GM21515 (cell line): ENCODE measurements at regions not wholly inside any gene's neighbourhood (a gene's known extent, or its start where the extent isn't known, plus 50 kb on each side); places are given as distances from the start of the nearest gene placed in this dataset.
"Not testable (repeated sequence)": the region's sequence is repeated elsewhere in the genome, so short reads cannot be mapped to it uniquely, and the experiment has no call there.

Experiments used
- ATAC-seq: cut with Tn5 transposase; IDR thresholded peaks from one replicate; pipeline ENCODE4 v1.9.1; 2021; ENCODE audit not compliant: unreplicated experiment

DNA sequence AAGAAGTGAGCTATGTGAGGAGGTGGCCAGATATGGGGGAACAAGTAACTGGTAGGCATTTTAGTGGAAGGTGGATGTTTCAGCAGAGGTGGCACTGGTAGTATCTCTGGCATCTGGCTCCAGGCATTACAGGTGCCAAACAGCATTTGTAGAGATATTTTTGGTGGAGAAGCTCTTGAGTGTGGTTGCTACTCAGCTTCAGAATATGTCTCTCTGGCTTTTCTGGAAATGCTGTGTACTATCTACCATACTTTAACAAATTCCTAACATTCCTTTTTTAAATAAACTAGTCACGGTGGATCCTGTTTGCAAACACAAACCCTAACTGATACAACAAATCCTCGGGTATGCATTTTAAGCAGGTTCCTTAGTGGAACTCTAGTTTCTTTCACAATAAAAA lies 128.0 kb downstream of the BARX2 start:
- no peak for ATAC-seq

DNA sequence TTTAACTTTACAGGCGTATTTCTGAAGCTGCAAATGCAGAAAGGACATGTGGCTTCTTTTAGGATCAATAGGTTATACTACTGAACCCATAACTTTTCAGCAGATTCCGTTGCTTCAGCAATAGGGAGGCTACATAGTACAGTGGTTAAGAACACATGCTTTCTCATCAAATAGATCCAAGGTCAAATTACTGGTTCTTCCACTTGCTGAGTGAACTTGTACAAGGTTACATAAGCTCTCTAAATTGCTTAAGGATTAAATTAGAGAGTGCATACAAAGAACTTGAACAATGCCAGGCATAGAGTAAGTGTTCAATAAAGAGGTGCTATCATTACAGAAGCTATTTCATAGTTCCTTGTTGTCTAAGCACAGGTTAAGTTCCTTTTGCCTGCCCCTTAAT lies 129.6 kb downstream of the BARX2 start:
- no peak for ATAC-seq

DNA sequence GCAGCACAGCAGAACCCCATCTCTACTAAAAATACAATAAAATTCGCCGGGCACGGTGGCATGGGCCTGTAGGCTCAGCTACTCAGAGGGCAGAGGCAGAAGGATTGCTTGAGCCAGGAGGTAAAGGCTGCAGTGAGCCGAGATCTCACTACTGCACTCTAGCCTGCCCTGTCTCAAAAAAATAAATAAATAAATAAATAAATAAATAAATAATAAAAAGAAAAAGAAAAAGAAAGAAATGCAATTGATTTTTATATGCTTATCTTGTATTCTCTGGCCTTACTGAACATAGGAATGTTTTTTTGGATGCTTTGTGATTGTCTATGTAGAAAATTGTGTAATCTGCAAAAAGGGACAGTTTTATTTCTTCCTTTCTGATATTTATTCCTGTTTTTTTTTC lies 132.5 kb downstream of the BARX2 start:
- no peak for ATAC-seq

DNA sequence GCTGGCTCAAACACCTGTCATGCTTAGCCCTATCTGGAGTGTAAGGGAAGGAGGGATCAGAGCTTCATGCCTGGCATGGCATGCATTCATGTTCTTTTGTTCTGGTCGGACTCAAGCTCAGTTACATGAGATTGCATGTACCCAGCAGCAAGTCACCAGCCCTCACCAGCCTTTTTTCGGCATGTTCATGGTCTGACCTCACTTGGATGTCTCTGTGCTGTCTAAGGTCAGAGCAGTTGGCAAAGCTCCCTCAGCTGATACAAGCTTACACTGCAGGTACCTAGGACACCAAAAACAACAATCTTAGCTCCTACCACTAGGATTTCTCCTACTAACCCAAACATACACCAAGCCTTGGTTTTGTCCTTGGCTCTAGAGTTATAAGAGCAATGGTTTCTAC lies 152.6 kb downstream of the BARX2 start:
- ATAC-seq = no peak

DNA sequence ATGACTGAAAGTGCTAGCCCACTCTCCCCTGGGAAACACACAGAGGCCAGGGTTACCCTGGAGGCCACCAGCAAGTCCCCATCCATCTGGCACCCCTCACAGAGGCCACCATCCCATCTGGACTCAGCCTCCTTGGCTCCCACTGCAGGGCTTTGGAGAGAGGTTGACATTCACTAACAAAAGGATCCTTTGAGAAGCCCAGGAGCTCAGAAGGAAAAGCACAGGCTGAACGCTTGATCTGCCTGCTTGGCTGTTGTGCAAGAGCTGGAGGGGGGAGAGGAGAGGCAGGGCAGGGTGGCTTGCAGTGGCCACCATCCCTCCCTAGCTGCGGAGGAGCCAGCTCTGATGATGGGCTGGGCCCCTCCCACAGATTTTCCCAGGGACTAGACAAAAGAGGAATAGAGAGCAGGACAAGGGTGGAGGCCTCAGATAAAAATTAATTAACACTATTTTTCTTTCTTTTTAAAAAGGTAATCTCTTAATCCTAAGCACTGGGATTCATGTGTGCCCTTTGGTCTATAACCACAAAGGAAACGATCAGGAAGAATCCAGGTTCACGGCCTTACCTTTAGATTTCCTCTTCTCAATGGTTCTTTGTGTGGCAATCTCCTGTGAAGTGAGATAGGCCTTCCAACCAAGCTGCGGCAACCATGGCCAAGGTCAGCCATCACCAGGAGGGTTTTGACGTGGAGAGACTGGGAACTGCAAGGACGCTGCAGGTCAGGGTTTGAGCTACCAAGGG lies 154.7 kb downstream of the BARX2 start:
- ATAC-seq = no peak

- ATAC-seq = no peak
These were observed 157.7 kb downstream of the BARX2 start for GRCh38 chr11:129533395-129533794.

- no peak for ATAC-seq
These were observed 160.7 kb downstream of the BARX2 start for GRCh38 chr11:129536338-129536737.

DNA sequence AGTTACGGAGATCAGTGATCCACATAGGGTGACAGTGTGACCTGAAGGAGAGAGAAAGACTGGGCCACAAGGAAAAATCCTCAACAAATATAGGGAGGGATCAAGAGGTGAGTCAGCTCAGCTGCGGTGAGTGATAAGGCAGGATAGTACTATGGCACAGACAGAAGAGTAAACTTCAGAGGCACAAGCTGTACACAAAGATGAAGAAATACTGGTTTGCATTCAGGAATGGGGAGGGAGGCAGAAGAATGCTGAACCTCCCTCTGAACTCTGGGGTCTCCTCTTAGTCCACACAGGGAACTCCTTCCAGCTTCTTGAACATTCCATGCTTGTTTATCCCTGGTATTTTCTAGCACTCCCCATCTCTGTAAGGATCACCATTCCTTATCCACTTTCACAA lies 162.7 kb downstream of the BARX2 start:
- no peak for ATAC-seq

DNA sequence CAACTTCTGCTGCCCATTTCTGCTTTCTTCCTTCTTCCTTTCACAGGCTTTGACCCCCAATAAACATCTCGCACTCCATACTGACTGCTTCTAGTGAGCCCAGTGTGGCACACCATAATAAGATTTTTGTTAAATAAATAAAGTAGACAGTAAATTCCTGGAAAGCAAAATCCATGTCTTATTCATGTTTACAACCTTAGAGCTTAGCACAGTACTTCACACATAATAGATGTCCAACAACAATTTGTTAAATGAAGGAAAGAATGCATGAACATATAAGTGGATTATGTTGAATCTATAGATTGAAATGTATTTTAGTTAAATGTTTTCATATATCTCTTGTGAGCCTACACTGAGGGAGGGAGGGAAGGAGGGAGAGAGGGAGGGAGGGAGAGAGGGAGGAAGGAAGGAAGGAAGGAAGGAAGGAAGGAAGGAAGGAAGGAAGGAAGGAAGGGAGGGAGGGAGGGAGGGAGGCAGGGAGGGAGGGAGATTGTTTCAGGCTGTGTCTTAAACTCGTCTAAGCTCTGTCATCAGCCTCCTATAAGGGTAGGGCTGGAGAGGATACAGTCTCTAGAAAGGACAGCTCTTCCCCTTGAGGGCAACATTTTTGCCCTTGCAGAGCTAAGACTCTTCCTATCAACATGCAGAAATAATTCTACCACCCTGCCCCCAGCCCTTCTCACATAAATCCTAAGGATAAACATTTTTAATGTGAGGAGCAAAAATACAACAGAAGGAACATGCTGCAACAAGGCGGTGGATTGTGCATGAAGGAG lies 168.1 kb downstream of the BARX2 start:
- no peak for ATAC-seq

GRCh38 chr11:129544691-129545090 lies 169.0 kb downstream of the BARX2 start:
- ATAC-seq = no peak

- ATAC-seq = no peak
These were observed 170.6 kb downstream of the BARX2 start for GRCh38 chr11:129546266-129546665.

- ATAC-seq = no peak
These were observed 181.8 kb downstream of the BARX2 start for GRCh38 chr11:129557421-129557820.

- ATAC-seq = no peak
These were observed 193.4 kb downstream of the BARX2 start for GRCh38 chr11:129569007-129569406.

DNA sequence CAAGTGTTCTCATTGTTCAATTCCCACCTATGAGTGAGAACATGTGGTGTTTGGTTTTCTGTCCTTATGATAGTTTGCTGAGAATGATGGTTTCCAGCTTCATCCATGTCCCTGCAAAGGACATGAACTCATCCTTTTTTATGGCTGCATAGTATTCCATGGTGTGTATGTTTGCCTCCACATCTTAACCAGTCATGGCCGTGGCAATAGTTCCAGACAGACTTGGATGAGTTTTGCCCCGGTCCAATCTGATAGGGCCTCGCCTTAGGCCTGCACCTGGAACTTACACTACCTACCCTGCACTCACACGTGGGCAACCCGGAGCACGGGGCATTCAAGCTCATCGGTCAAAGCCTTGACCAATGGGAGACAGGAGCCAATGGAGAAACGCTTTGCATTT lies 197.0 kb downstream of the BARX2 start:
- not testable (repeated sequence) for ATAC-seq

DNA sequence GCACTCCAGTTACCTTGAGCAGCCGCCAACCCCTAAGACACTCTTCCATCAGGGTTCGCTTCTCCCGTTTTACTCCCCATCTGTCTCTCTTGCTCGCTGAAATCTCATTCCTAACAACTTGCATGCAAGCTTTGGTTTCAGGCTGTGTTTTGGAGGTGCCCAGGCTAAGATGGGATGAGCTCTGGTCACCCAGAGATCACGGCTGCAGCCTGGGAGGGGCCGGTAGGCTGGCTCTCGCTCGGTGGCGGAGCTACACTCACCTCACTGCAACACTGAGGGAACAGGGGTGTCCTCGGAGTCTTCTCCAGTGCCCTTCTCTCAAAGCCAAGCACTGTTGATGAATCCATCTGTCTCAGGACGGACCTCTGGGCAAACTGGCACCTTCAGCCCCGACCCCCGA lies 197.5 kb downstream of the BARX2 start:
- ATAC-seq = no peak

GRCh38 chr11:129574431-129574830 lies 198.8 kb downstream of the BARX2 start:
- ATAC-seq = no peak

DNA sequence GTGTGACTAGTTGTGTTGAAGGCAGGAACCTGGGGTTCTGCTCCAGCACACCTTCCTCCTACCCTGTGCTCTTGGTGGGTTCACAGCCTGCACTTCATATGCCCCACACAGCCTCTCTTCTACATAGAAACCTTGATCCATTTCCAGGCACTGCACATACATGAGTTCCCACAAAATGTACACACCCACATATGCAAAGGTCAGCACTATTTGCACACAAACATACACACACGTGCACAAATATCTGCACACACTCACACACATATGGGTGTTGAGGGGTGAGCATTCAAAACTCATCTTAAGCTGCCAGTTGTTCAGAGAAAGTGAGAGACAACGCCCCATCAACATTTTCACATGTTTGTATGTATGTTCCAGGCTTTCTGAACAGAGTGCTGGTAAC lies 201.0 kb downstream of the BARX2 start:
- ATAC-seq = no peak

- no peak for ATAC-seq
These were observed 202.4 kb downstream of the BARX2 start for GRCh38 chr11:129578006-129578405.

GRCh38 chr11:129580278-129580677 lies 204.6 kb downstream of the BARX2 start:
- ATAC-seq = no peak

GRCh38 chr11:129584316-129584715 lies 208.7 kb downstream of the BARX2 start:
- no peak for ATAC-seq

GRCh38 chr11:129589190-129589860 lies 213.7 kb downstream of the BARX2 start:
- no peak for ATAC-seq
